Coronary artery (tissue), 2 donors: ENCODE measurements at regions not wholly inside any gene's neighbourhood (a gene's known extent, or its start where the extent isn't known, plus 50 kb on each side); places are given as distances from the start of the nearest gene placed in this dataset.

Experiments
- DNase-seq: peaks from one replicate; pipeline ENCODE4 v3.0.0-alpha.2; 2017; ENCODE audit warnings: low spot score
- H3K27ac ChIP-seq, 2 donors: fragments of 200-600 bp; sonication (generic); one replicate each; pipeline ENCODE4 v1.5.1; 2016 to 2019
- H3K4me3 ChIP-seq: fragments of 200-600 bp; sonication (generic); 2 replicates; pipeline ENCODE4 v1.5.1; 2016; ENCODE audit warnings: mild to moderate bottlenecking, moderate library complexity
- TF ChIP-seq, protein P1 (sequence below): fragments of 200-600 bp; sonication (generic); IDR thresholded peaks from one replicate; pipeline ENCODE4 v1.5.1; 2019; ENCODE audit warnings: antibody characterized with exemption

DNA sequence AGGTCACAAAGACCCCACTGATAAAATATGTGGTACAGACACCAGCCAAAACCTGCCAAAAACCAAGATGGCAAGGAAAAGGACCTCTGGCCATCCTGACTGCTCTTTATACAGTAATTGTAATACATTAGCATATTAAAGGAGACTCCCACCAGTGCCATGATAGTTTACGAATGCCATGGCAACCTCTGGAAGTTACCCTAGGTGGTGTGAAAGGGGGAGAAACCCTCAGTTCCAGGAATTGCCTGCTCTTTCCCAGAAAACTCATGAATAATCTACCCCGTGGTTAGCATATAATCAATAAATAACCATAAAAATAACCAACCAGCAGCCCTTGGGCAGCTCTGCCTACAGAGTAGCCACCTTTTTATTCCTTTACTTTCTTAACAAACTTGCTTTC, 129.8 kb upstream of the EPB41L3 start:
- Histone ChIP-seq H3K4me3 (no peak overlapping the region), H3K27ac (no peak overlapping the region)
- DNase-seq: no peak
- TF ChIP-seq, protein P1, sequence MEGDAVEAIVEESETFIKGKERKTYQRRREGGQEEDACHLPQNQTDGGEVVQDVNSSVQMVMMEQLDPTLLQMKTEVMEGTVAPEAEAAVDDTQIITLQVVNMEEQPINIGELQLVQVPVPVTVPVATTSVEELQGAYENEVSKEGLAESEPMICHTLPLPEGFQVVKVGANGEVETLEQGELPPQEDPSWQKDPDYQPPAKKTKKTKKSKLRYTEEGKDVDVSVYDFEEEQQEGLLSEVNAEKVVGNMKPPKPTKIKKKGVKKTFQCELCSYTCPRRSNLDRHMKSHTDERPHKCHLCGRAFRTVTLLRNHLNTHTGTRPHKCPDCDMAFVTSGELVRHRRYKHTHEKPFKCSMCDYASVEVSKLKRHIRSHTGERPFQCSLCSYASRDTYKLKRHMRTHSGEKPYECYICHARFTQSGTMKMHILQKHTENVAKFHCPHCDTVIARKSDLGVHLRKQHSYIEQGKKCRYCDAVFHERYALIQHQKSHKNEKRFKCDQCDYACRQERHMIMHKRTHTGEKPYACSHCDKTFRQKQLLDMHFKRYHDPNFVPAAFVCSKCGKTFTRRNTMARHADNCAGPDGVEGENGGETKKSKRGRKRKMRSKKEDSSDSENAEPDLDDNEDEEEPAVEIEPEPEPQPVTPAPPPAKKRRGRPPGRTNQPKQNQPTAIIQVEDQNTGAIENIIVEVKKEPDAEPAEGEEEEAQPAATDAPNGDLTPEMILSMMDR: no peak

DNA sequence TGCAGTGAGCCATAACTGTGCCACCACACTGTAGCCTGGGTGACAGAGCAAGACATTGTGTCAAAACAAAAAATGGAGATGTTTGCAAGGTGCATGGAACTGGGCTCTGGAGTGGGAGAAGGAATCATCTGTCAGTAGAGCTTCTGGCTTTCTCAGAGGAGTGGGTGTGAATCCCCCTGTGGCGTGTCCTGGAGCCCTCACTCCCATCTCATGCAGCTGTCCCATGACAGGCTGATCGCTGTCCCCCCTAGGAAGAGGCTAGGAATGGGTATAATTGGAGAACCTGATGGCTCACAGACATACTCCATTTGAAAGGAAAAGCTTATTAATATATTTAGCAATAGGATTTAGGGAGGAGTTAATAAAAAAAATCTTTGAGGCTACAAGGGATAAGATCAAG, 125.8 kb upstream of the EPB41L3 start:
- no peak for DNase-seq
- no peak overlapping the region for H3K27ac ChIP-seq
- no peak overlapping the region for H3K4me3 ChIP-seq
- TF ChIP-seq, protein P1: no peak

DNA sequence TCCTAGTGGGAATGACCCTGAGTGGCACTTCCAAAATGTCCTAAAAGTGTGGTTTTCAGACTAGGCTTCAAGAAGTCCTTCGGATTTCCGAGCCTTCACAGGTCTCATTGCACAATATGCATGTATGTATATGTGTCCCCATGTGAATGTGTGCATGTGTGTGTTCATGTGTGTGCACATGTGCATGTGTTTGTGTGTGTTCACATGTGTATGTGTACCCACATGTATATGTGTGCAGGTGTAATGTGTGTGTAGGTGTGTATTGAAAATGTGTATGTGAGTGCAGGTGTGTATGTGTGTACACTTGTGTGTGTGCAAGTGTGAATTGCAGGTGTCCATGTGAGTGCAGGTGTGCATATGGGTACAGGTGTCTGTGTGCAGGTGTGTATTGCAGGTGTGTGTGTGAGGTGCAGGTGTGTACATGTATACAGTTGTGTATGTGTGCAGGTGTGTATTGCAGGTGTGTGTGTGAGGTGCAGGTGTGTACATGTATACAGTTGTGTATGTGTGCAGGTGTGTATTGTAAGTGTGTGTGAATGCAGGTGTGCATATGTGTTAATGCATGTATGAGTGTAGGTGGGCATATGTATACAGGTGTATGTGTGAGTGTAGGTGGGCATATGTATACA, 124.4 kb upstream of the EPB41L3 start:
- TF ChIP-seq, protein P1: no peak
- Histone ChIP-seq H3K27ac (no peak overlapping the region), H3K4me3 (no peak overlapping the region)
- DNase-seq: no peak

DNA sequence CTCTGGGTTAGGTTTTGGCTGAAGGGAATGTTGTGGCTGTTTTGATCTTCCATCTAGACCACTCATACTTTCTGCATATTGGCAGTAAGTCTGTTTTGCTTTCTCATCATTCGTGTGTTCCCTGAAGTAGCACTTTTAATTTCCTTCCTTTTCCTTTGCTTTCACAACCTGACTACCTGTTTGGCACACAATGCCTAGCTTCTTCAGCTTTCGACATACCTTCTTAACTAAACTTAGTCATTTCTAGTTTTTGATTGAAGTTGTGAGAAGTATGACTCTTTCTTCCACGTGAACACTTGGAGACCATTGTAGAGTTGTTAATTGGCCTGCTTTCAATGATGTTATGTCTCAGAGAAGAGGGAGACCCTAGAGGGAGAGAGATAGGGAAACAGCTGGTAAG, 123.6 kb upstream of the EPB41L3 start:
- TF ChIP-seq, protein P1: no peak
- DNase-seq: no peak
- Histone ChIP-seq H3K27ac (no peak overlapping the region), H3K4me3 (no peak overlapping the region)

DNA sequence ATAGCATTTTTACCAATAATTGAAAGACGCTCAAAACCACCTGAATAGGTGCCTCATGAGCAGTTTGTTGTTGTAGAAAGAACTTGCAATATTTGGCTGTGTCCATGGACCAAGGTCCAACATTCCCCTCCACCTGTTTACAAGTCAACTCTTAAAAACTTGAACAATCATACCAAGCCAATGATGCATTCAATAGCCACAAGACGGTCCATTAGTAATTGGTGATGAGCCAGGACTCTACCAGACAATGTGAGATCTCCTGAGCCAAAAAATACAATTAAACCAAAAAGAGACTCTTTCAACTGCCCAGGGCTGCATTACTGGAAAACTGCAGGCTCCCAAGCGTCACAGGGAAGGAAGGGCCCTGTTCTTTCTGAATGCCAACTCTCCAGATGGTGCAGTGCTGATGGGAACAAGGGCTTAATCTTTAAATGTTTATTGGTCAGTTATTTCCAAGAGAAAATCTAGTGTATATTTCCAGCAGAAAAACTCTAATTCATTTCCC, 118.8 kb upstream of the EPB41L3 start:
- no peak overlapping the region for H3K27ac ChIP-seq
- H3K4me3 ChIP-seq: no peak overlapping the region
- TF ChIP-seq, protein P1: no peak
- DNase-seq: no peak

DNA sequence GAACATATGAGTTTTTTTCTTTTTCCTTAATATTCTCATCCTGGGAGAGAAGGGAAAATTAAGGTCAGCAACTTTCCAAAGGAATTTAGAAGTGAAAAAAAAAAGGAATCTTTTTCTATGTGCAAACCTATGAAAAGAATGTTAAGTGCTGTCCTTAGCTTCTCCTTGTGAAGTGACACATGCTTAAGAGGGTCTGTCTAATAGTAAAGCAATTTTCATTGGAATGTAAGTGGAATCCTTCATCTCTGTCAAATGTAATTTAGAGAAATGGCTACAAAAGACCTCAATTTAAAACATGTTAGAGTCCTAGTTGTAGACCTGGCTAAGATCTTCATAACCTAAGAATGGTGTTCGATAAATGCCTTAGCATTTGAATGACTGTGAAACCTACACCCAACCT, 117.4 kb upstream of the EPB41L3 start:
- DNase-seq: no peak
- no peak overlapping the region for H3K27ac ChIP-seq
- no peak overlapping the region for H3K4me3 ChIP-seq
- TF ChIP-seq, protein P1: no peak

DNA sequence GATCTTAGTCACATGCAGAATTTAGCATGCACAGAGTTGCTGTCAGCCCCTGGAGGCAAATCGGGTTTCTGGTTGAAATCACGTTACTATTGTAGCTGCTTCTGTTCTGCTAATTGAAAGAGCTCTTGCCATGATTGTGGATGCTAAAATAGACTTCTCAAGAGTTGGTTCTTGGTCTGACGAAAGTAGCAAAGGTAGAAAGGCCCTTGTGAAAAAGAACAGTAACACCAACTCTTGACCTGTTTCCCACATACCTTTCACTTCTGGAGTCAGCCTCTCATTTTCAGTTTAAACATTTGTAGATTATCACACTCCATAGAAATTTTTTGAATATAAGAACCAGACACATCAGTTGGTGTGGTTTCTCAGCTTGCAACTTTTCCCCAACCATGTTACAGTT, 110.0 kb upstream of the EPB41L3 start:
- TF ChIP-seq, protein P1: no peak
- no peak for DNase-seq
- no peak overlapping the region for H3K27ac ChIP-seq

More for the DNA sequence above, 110.0 kb upstream of the EPB41L3 start:
- no peak overlapping the region for H3K4me3 ChIP-seq
